Gastrocnemius medialis (tissue), 4 donors: ENCODE measurements at regions not wholly inside any gene's neighbourhood (a gene's known extent, or its start where the extent isn't known, plus 50 kb on each side); places are given as distances from the start of the nearest gene placed in this dataset.

Experiments
- POLR2A ChIP-seq, 2 donors: fragments of 450-650 bp; IDR thresholded peaks; one replicate each; pipeline ENCODE4 v1.6.1; 2017; ENCODE audit warnings: antibody characterized with exemption in 2 of 2, mild to moderate bottlenecking in 2 of 2, moderate library complexity in 2 of 2
- TF ChIP-seq, protein P1 (sequence below), 5 experiments: fragments of 450-650 bp in 3 of 5; fragments of 200-600 bp in 2 of 5; sonication (generic) in 2 of 5; IDR thresholded peaks in 4 of 5; conservative IDR thresholded peaks in 1 of 5; 1 replicate in 4 of 5; 2 replicates in 1 of 5; pipeline ENCODE4 v1.5.1; 2016 to 2019; ENCODE audit warnings: antibody characterized with exemption in 5 of 5, mild to moderate bottlenecking in 3 of 5, moderate library complexity in 3 of 5

DNA sequence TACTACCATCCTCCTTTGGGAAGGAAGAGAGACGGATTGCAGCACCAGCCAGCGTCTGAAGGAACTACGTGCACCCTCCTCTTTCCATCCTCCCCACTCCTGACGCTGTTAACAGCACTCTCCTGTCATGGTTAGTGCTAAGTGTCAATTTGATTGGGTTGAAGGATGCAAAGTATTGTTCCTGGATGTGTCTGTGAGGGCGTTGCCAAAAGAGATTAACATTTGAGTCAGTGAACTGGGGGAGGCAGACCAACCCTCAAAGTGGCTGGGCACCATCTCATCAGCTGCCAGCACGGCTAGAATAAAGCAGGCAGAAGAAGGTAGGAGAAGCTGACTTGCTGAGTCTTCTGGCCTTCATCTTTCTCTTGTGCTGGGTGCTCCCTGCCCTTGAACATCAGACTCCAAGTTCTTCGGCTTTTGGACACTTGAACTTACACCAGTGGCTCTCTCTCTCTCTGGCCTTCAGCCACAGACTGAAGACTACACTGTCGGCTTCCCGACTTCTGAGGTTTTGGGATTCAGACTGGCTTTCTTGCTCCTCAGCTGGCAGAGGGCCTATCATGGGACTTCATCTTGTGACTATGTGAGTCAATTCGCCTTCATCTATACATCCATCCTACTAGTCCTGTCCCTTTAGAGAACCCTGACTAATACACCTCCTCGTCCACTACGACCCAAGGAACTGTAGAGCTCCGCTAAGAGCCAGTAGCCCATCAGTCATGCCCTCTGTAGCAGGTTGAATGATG, 128.2 kb upstream of the HES1 start:
- TF ChIP-seq, protein P1, sequence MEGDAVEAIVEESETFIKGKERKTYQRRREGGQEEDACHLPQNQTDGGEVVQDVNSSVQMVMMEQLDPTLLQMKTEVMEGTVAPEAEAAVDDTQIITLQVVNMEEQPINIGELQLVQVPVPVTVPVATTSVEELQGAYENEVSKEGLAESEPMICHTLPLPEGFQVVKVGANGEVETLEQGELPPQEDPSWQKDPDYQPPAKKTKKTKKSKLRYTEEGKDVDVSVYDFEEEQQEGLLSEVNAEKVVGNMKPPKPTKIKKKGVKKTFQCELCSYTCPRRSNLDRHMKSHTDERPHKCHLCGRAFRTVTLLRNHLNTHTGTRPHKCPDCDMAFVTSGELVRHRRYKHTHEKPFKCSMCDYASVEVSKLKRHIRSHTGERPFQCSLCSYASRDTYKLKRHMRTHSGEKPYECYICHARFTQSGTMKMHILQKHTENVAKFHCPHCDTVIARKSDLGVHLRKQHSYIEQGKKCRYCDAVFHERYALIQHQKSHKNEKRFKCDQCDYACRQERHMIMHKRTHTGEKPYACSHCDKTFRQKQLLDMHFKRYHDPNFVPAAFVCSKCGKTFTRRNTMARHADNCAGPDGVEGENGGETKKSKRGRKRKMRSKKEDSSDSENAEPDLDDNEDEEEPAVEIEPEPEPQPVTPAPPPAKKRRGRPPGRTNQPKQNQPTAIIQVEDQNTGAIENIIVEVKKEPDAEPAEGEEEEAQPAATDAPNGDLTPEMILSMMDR (IDR thresholded peaks at IDR 0.05 in 4 of 5, conservative IDR thresholded peaks at IDR 0.05 in 1 of 5), result no peak
- no peak for TF ChIP-seq POLR2A (IDR thresholded peaks at IDR 0.05)
